ENCODE measurements at regions not wholly inside any gene's neighbourhood (a gene's known extent, or its start where the extent isn't known, plus 50 kb on each side); places are given as distances from the start of the nearest gene placed in this dataset.

GRCh38 chr20:11008444-11009033 is 334.7 kb upstream of the JAG1 start:
- DNase-seq (ENCODE audit: low spot score) = no peak
- Mint-ChIP-seq H3K4me3 (ENCODE audit: unreplicated experiment) (no peak overlapping the region), H3K27ac (ENCODE audit: unreplicated experiment) (no peak overlapping the region), H3K4me1 (ENCODE audit: low read depth) (peaks cover 12% of the 10 kb centered on the region), H3K27me3 (ENCODE audit: low read depth) (no peaks in the 10 kb centered on the region), H3K36me3 (ENCODE audit: low read depth) (peaks cover 2% of the 10 kb centered on the region), H3K9me3 (ENCODE audit: low read depth) (peaks cover 13% of the 10 kb centered on the region)
- TF ChIP-seq CTCF (IDR thresholded peaks at IDR 0.05) = no peak

- H3K9me3 Mint-ChIP-seq (ENCODE audit: low read depth) = peaks cover 7% of the 10 kb centered on the region
- no peaks in the 10 kb centered on the region for H3K27me3 Mint-ChIP-seq (ENCODE audit: low read depth)
- H3K4me3 Mint-ChIP-seq (ENCODE audit: unreplicated experiment) = no peak overlapping the region
- peaks cover 4% of the 10 kb centered on the region for H3K4me1 Mint-ChIP-seq (ENCODE audit: low read depth)
- TF ChIP-seq CTCF (IDR thresholded peaks at IDR 0.05) = no peak
- no peaks in the 10 kb centered on the region for H3K36me3 Mint-ChIP-seq (ENCODE audit: low read depth)
- H3K27ac Mint-ChIP-seq (ENCODE audit: unreplicated experiment) = no peak overlapping the region
- DNase-seq (ENCODE audit: low spot score) = no peak
Measured at GRCh38 chr20:11011653-11012052, 337.9 kb upstream of the JAG1 start.

DNA sequence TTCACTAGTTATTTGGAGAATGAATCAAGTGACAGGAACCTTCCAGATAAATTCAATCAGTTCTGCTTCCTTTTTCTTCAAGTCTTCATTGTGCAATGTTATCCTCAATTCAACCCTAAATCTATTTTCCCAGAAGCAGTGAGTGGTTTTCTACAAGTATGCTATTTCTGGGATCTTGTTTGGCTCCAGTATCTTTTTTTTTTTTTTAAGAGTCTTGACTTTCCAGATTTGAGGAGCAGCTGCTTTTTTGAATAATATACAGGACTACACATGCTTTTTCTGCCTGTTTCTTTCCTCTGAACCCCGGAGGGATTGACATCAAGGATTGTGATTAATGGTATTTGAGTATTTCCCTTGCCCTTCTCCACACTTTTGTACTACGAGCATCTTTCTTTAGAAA is 339.2 kb upstream of the JAG1 start:
- H3K36me3 Mint-ChIP-seq (ENCODE audit: low read depth) = no peaks in the 10 kb centered on the region
- TF ChIP-seq CTCF (IDR thresholded peaks at IDR 0.05) = no peak
- H3K4me1 Mint-ChIP-seq (ENCODE audit: low read depth) = peaks cover 4% of the 10 kb centered on the region
- H3K4me3 Mint-ChIP-seq (ENCODE audit: unreplicated experiment) = no peak overlapping the region
- H3K27ac Mint-ChIP-seq (ENCODE audit: unreplicated experiment) = no peak overlapping the region
- no peaks in the 10 kb centered on the region for H3K27me3 Mint-ChIP-seq (ENCODE audit: low read depth)
- no peaks in the 10 kb centered on the region for H3K9me3 Mint-ChIP-seq (ENCODE audit: low read depth)
- no peak for DNase-seq (ENCODE audit: low spot score)

- H3K27ac Mint-ChIP-seq (ENCODE audit: unreplicated experiment) = no peak overlapping the region
- no peak for DNase-seq (ENCODE audit: low spot score)
- no peaks in the 10 kb centered on the region for H3K27me3 Mint-ChIP-seq (ENCODE audit: low read depth)
- H3K9me3 Mint-ChIP-seq (ENCODE audit: low read depth) = no peaks in the 10 kb centered on the region
- H3K36me3 Mint-ChIP-seq (ENCODE audit: low read depth) = no peaks in the 10 kb centered on the region
- H3K4me3 Mint-ChIP-seq (ENCODE audit: unreplicated experiment) = no peak overlapping the region
- peaks cover 4% of the 10 kb centered on the region for H3K4me1 Mint-ChIP-seq (ENCODE audit: low read depth)
- TF ChIP-seq CTCF (IDR thresholded peaks at IDR 0.05) = no peak
Measured at GRCh38 chr20:11013801-11014200, 340.0 kb upstream of the JAG1 start.

DNA sequence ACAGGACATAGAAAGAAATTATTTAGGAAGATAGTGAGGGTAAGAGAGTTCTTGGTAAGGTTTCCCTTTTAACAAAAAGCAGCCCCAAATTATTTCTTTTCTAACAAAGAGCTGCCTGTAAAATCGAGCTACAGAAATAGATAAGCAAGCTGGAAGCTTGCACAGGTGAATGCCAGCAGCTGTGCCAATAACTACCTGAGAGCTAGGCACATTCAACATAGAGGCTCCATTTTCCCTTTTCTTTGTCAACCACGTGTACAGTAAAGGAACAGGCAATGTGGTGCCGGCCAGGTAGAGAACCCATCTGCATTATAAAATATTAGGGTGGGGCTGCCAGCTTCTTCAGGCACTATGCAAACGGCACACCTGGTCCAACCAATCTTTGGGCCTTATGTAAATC is 341.6 kb upstream of the JAG1 start:
- no peak overlapping the region for H3K27ac Mint-ChIP-seq (ENCODE audit: unreplicated experiment)
- H3K36me3 Mint-ChIP-seq (ENCODE audit: low read depth) = no peaks in the 10 kb centered on the region
- H3K4me1 Mint-ChIP-seq (ENCODE audit: low read depth) = peaks cover 4% of the 10 kb centered on the region
- no peaks in the 10 kb centered on the region for H3K9me3 Mint-ChIP-seq (ENCODE audit: low read depth)
- no peaks in the 10 kb centered on the region for H3K27me3 Mint-ChIP-seq (ENCODE audit: low read depth)
- no peak overlapping the region for H3K4me3 Mint-ChIP-seq (ENCODE audit: unreplicated experiment)
- DNase-seq (ENCODE audit: low spot score) = no peak
- TF ChIP-seq CTCF (IDR thresholded peaks at IDR 0.05) = no peak
